ENCODE measurements at regions not wholly inside any gene's neighbourhood (a gene's known extent, or its start where the extent isn't known, plus 50 kb on each side); places are given as distances from the start of the nearest gene placed in this dataset.

GRCh38 chr3:28935146-28935545, 345.7 kb upstream of the RBMS3 start:
- H3K36me3 ChIP-seq: no peaks in the 10 kb centered on the region
- no peaks in the 10 kb centered on the region for H3K27me3 ChIP-seq
- H3K27ac ChIP-seq: no peak overlapping the region
- no peak for TF ChIP-seq CTCF (IDR thresholded peaks at IDR 0.05)
- no peaks in the 10 kb centered on the region for H3K9me3 ChIP-seq
- no peaks in the 10 kb centered on the region for H3K4me1 ChIP-seq (ENCODE audit: control insufficient read depth in 1 of 2, insufficient read depth in 1 of 2, low read depth in 1 of 2, low read length in 1 of 2)
- no peak overlapping the region for H3K4me3 ChIP-seq (ENCODE audit: low read depth in 1 of 2, low read length in 1 of 2)

GRCh38 chr3:28936154-28936553, 344.7 kb upstream of the RBMS3 start:
- no peaks in the 10 kb centered on the region for H3K4me1 ChIP-seq (ENCODE audit: control insufficient read depth in 1 of 2, insufficient read depth in 1 of 2, low read depth in 1 of 2, low read length in 1 of 2)
- H3K27ac ChIP-seq: no peak overlapping the region
- no peak for TF ChIP-seq CTCF (IDR thresholded peaks at IDR 0.05)
- H3K36me3 ChIP-seq: no peaks in the 10 kb centered on the region
- H3K4me3 ChIP-seq (ENCODE audit: low read depth in 1 of 2, low read length in 1 of 2): no peak overlapping the region
- no peaks in the 10 kb centered on the region for H3K9me3 ChIP-seq
- H3K27me3 ChIP-seq: no peaks in the 10 kb centered on the region

GRCh38 chr3:28940530-28940929, 340.3 kb upstream of the RBMS3 start:
- no peaks in the 10 kb centered on the region for H3K36me3 ChIP-seq
- no peak for TF ChIP-seq CTCF (IDR thresholded peaks at IDR 0.05)
- no peak overlapping the region for H3K4me3 ChIP-seq (ENCODE audit: low read depth in 1 of 2, low read length in 1 of 2)
- H3K27ac ChIP-seq: no peak overlapping the region
- H3K27me3 ChIP-seq: no peaks in the 10 kb centered on the region
- H3K4me1 ChIP-seq (ENCODE audit: control insufficient read depth in 1 of 2, insufficient read depth in 1 of 2, low read depth in 1 of 2, low read length in 1 of 2): no peaks in the 10 kb centered on the region
- H3K9me3 ChIP-seq: no peaks in the 10 kb centered on the region

- Histone ChIP-seq H3K27me3 (no peaks in the 10 kb centered on the region), H3K4me1 (ENCODE audit: control insufficient read depth in 1 of 2, insufficient read depth in 1 of 2, low read depth in 1 of 2, low read length in 1 of 2) (no peaks in the 10 kb centered on the region), H3K4me3 (ENCODE audit: low read depth in 1 of 2, low read length in 1 of 2) (no peak overlapping the region), H3K9me3 (no peaks in the 10 kb centered on the region), H3K36me3 (no peaks in the 10 kb centered on the region), H3K27ac (no peak overlapping the region)
- no peak for TF ChIP-seq CTCF (IDR thresholded peaks at IDR 0.05)
Measured at GRCh38 chr3:28940994-28941393, 339.9 kb upstream of the RBMS3 start.

- no peaks in the 10 kb centered on the region for H3K36me3 ChIP-seq
- no peaks in the 10 kb centered on the region for H3K27me3 ChIP-seq
- H3K4me1 ChIP-seq (ENCODE audit: control insufficient read depth in 1 of 2, insufficient read depth in 1 of 2, low read depth in 1 of 2, low read length in 1 of 2): no peaks in the 10 kb centered on the region
- no peak overlapping the region for H3K27ac ChIP-seq
- H3K9me3 ChIP-seq: no peaks in the 10 kb centered on the region
- TF ChIP-seq CTCF (IDR thresholded peaks at IDR 0.05): no peak
- H3K4me3 ChIP-seq (ENCODE audit: low read depth in 1 of 2, low read length in 1 of 2): no peak overlapping the region
Measured at GRCh38 chr3:28947061-28947460, 333.8 kb upstream of the RBMS3 start.

GRCh38 chr3:28947751-28948150, 333.1 kb upstream of the RBMS3 start:
- Histone ChIP-seq H3K4me3 (ENCODE audit: low read depth in 1 of 2, low read length in 1 of 2) (no peak overlapping the region), H3K9me3 (no peaks in the 10 kb centered on the region), H3K27me3 (no peaks in the 10 kb centered on the region), H3K27ac (no peak overlapping the region), H3K36me3 (no peaks in the 10 kb centered on the region), H3K4me1 (ENCODE audit: control insufficient read depth in 1 of 2, insufficient read depth in 1 of 2, low read depth in 1 of 2, low read length in 1 of 2) (no peaks in the 10 kb centered on the region)
- TF ChIP-seq CTCF (IDR thresholded peaks at IDR 0.05): no peak
